Kidney (tissue), 13 donors: ENCODE measurements at regions not wholly inside any gene's neighbourhood (a gene's known extent, or its start where the extent isn't known, plus 50 kb on each side); places are given as distances from the start of the nearest gene placed in this dataset.

Experiments used
- DNase-seq, 5 donors: peaks; one replicate each; pipeline ENCODE4 v3.0.0-alpha.2; 2013 to 2020
- FAIRE-seq: peaks from 2 replicates; lab custom pipeline; 2012; peaks lifted over from hg19 to GRCh38; lab: Jason Lieb, UNC
- H3K27ac ChIP-seq, 2 donors: one replicate each; pipeline ENCODE4 v1.7.0; 2013; ENCODE audit warnings: low read depth in 2 of 2, low read length in 2 of 2, inconsistent platforms in 1 of 2
- H3K27me3 ChIP-seq: one replicate; pipeline ENCODE4 v1.7.1; 2013; ENCODE audit warnings: low read length, inconsistent platforms; ENCODE audit not compliant: control insufficient read depth, insufficient read depth
- H3K36me3 ChIP-seq, 3 donors: one replicate each; pipeline versions ENCODE4 v1.7.0 to v1.7.1; 2013; ENCODE audit warnings: low read length in 3 of 3, control low read depth in 1 of 3, inconsistent platforms in 1 of 3; ENCODE audit not compliant: insufficient read depth in 3 of 3, control insufficient read depth in 2 of 3
- H3K4me1 ChIP-seq, 3 donors: one replicate each; pipeline versions ENCODE4 v1.7.0 to v1.7.1; 2013; ENCODE audit warnings: low read length in 3 of 3, inconsistent platforms in 1 of 3, low read depth in 1 of 3; ENCODE audit not compliant: control insufficient read depth in 2 of 3, insufficient read depth in 2 of 3
- H3K4me3 ChIP-seq, 3 donors: one replicate each; pipeline versions ENCODE4 v1.7.0 to v1.8.1; 2013; ENCODE audit warnings: low read length in 3 of 3, control low read depth in 1 of 3, inconsistent platforms in 1 of 3
- H3K9ac ChIP-seq, 3 donors: one replicate each; pipeline versions ENCODE4 v1.7.0 to v1.7.1; 2013; ENCODE audit warnings: low read length in 3 of 3, control low read depth in 1 of 3, inconsistent platforms in 1 of 3
- H3K9me3 ChIP-seq, 3 donors: one replicate each; pipeline versions ENCODE4 v1.7.0 to v1.7.1; 2013; ENCODE audit warnings: low read length in 3 of 3, control low read depth in 1 of 3, inconsistent platforms in 1 of 3; ENCODE audit not compliant: control insufficient read depth in 2 of 3, insufficient read depth in 1 of 3
- intact Hi-C: fragments of 100-400 bp; cut with DNase I; formaldehyde crosslinking; loops from one replicate; pipeline ENCODE4 v1.11.1; 2022
- TF ChIP-seq, protein P1 (sequence below): IDR thresholded peaks from 3 replicates; pipeline ENCODE4 v1.5.1; 2012; ENCODE audit warnings: mild to moderate bottlenecking, moderate library complexity, borderline replicate concordance; ENCODE audit not compliant: insufficient read depth; ENCODE audit errors: extremely low read depth
- donor health status: control.
- donor health status: control.
- donor health status: control.
- donor health status: control.
- donor health status: control.
- donor health status: DM: yes; HTN: yes; CAD: no.
- donor health status: Normal renal cell carcinoma (clear cell type).

DNA sequence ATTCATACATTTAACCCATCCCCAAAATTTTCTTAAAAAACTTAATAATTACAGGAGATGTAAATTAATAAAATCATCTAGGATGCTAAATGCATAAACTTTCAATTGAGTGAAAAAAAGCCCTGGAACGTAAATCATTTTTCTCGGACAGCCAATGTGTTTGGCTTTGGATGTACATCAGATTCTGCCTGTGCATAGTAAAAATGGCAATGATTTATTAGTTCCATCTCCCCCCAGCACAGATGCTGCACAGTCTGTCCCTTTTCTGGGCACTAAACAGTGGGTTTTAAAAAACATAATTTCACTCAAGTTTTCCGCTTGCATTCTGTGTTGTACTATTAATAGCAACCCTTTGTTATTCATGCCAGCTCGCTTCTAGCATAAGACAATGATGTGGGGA, 147.7 kb downstream of the TM9SF2 start:
- FAIRE-seq (no peak), DNase-seq (no peak)
- TF ChIP-seq, protein P1, sequence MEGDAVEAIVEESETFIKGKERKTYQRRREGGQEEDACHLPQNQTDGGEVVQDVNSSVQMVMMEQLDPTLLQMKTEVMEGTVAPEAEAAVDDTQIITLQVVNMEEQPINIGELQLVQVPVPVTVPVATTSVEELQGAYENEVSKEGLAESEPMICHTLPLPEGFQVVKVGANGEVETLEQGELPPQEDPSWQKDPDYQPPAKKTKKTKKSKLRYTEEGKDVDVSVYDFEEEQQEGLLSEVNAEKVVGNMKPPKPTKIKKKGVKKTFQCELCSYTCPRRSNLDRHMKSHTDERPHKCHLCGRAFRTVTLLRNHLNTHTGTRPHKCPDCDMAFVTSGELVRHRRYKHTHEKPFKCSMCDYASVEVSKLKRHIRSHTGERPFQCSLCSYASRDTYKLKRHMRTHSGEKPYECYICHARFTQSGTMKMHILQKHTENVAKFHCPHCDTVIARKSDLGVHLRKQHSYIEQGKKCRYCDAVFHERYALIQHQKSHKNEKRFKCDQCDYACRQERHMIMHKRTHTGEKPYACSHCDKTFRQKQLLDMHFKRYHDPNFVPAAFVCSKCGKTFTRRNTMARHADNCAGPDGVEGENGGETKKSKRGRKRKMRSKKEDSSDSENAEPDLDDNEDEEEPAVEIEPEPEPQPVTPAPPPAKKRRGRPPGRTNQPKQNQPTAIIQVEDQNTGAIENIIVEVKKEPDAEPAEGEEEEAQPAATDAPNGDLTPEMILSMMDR: no peak
- H3K27ac ChIP-seq: no peak overlapping the region
- H3K4me3 ChIP-seq: no peak overlapping the region
- no peaks in the 10 kb centered on the region for H3K36me3 ChIP-seq
- H3K9me3 ChIP-seq: no peaks in the 10 kb centered on the region
- peaks cover 0 to 4% (median 0%) of the 10 kb centered on the region in 3 donors for H3K4me1 ChIP-seq
- no peak overlapping the region for H3K9ac ChIP-seq
- no peaks in the 10 kb centered on the region for H3K27me3 ChIP-seq
- intact Hi-C loops: no loop called here

- Histone ChIP-seq H3K27ac (no peak overlapping the region), H3K4me1 (no peaks in the 10 kb centered on the region), H3K4me3 (no peak overlapping the region), H3K9me3 (no peaks in the 10 kb centered on the region), H3K27me3 (no peaks in the 10 kb centered on the region), H3K9ac (no peak overlapping the region), H3K36me3 (no peaks in the 10 kb centered on the region)
- TF ChIP-seq, protein P1: no peak
- no peak for DNase-seq
- intact Hi-C loops: no loop called here
- no peak for FAIRE-seq
Observed at GRCh38 chr13:99648066-99648665, 146.9 kb downstream of the TM9SF2 start.

- TF ChIP-seq, protein P1: no peak
- intact Hi-C loops: no loop called here
- H3K4me1 ChIP-seq: peaks cover 0 to 2% (median 0%) of the 10 kb centered on the region in 3 donors
- no peaks in the 10 kb centered on the region for H3K27me3 ChIP-seq
- H3K27ac ChIP-seq: no peak overlapping the region
- DNase-seq (no peak), FAIRE-seq (no peak)
- no peaks in the 10 kb centered on the region for H3K36me3 ChIP-seq
- no peak overlapping the region for H3K9ac ChIP-seq
- H3K4me3 ChIP-seq: no peak overlapping the region
- no peaks in the 10 kb centered on the region for H3K9me3 ChIP-seq
Observed at GRCh38 chr13:99647596-99647985, 146.3 kb downstream of the TM9SF2 start.
